G401 (cell line): ENCODE measurements at regions not wholly inside any gene's neighbourhood (a gene's known extent, or its start where the extent isn't known, plus 50 kb on each side); places are given as distances from the start of the nearest gene placed in this dataset.
"Not testable (repeated sequence)": the region's sequence is repeated elsewhere in the genome, so short reads cannot be mapped to it uniquely, and the experiment has no call there.

ENCODE experiments used
- DNase-seq: peaks from one replicate; pipeline ENCODE4 v3.0.0-alpha.2; 2015; ENCODE audit warnings: low spot score
- in situ Hi-C: cut with HindIII; loops from 2 replicates; pipeline ENCODE4 v1.10.0; 2016; ENCODE audit warnings: low sequenced_read_pairs, mixed read lengths

DNA sequence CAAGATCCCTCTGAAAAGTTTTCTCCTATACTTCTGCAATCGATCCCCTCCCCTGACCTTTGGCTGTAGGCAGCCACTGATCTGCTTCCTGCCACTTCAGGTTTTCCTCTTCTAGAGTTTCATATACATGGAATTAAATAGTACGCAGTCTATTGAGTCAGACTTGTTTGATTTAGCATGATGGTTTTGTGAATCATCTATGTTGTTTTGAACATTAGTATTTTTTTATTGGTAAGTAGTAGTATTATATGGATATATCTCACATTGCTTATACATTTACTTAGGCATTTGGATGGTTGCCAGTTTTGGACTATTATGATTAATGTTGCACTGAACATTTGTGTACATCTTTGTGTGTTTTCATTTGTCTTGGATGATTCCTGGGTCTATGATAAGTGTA, 518.0 kb downstream of the CD109 start:
- in situ Hi-C loops, result no loop called here
- DNase-seq, result no peak

- no peak for DNase-seq
- in situ Hi-C loops, result no loop called here
These were observed 512.2 kb downstream of the CD109 start for GRCh38 chr6:74208239-74208638.

GRCh38 chr6:74199215-74199915, 503.4 kb downstream of the CD109 start:
- in situ Hi-C loops, result no loop called here
- DNase-seq, result no peak

DNA sequence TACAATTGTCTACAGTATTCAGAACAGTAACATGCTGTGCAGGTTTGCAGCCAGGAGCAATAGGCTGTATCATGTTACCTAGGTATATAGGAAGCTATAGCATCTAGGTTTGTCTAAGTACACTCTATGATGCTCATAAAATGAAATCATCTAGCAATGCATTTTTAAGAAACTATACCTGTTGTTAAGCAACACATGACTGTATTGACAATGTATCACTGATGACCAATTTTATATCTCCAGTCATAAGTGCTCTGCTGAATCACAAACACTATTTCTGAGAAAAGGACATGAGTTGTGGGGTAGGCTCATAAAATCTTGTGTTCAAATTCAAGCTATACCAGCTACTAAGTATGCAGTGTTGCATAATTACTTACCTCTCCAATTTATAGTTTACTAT, 501.3 kb downstream of the CD109 start:
- in situ Hi-C loops, result no loop called here
- no peak for DNase-seq

GRCh38 chr6:74187811-74188210, 491.8 kb downstream of the CD109 start:
- DNase-seq, result no peak
- in situ Hi-C loops, result no loop called here

DNA sequence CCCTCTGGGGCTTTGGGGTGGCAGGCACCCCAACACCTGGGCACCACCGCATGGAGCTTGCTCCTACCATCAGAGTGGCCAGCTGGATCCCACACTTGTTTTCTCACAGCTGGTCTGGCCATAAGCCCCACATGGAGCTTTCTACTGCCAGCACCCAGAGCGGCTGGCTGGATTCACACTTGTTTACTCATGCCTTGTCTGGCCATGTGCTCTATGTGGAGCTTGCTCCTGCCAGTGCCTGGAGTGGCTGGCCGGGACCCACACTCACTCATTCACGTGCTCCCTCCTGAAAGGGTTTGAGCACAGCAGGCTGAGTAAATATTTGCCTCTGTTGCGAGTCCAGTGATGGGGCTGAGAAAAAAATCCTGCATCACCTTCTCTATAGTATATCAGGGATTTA, 487.0 kb downstream of the CD109 start:
- in situ Hi-C loops, result no loop called here

DNA sequence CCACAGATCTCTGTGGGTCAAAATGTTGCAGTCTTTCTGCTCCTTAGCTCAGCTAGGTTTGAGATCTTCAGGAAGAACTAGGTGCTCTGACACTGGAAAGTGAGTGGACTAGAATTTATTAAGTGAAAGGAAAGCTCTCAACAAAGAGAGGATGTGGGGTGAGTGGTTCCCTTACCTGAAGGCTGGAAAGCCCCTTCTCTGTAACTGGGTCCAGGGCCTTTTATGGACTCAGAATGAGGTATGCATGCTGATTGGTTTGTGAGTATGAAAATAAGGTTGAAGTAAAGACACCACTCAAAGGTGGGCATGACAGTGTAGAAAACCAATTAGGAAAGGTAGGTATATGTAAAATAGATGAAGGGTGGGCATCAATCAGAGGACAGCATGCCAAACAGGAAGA, 485.5 kb downstream of the CD109 start:
- DNase-seq, result no peak
- in situ Hi-C loops, result no loop called here

More for the DNA sequence above, 487.0 kb downstream of the CD109 start:
- DNase-seq, result no peak

DNA sequence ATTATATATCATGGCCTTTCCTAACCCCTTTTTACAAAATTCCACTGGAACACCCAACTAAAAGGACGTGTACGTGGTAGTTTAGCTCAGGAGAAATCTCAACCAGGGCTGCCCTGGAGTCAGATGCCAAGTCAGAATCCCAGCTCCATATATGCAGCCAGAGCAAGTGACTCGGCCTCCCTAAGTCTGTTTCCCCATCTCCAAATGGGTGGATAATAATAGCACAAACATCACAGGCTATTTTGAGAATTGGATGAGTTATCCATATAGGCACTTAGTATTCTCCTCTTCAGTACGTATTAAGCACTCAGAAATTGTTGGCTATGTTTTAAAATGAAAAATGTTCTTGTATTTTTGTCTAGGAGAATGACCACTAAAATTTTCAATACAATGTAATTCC, 481.5 kb downstream of the CD109 start:
- in situ Hi-C loops, result no loop called here
- DNase-seq, result no peak

DNA sequence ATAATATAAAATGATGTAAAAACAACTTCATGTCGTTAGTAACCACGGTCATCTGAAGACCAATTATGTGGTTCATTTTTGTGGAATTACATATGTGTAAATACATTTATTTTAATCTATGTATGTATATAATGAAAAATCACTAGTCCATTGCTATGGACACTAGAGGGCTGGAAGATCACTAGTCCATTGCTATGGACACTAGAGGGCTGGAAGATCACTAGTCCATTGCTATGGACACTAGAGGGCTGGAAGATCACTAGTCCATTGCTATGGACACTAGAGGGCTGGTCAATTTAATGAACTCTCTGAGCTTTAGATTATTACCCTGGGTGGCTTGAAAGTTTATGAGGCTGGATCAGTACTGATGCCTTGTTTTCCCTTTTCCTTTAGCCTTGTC, 474.5 kb downstream of the CD109 start:
- DNase-seq, result not testable (repeated sequence)

GRCh38 chr6:74170118-74170517, 474.1 kb downstream of the CD109 start:
- no peak for DNase-seq
- in situ Hi-C loops, result no loop called here

More for the DNA sequence above, 474.5 kb downstream of the CD109 start:
- in situ Hi-C loops, result not testable (repeated sequence)

- in situ Hi-C loops, result no loop called here
- DNase-seq, result no peak
These were observed 472.0 kb downstream of the CD109 start for GRCh38 chr6:74167976-74168375.

GRCh38 chr6:74167511-74167910, 471.5 kb downstream of the CD109 start:
- in situ Hi-C loops, result no loop called here

DNA sequence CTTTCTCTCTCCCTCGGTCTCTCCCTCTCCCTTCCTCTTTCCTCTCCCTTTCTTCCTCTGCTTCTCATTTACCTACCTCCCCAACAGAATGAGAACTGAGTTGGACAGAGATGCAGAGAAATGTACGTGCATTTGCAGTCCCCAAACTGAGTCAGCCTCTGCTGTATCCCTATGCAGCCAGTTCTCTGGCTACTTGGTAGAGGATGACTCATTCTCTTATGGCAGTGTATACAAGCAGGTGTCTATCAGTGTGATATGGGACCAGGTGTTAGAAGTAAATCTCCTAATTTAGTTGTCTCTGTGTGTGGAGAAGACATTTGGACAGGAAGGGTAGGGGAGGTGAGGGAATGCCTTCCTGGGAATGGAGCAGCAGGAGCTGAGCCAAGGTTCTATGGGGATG, 470.8 kb downstream of the CD109 start:
- DNase-seq, result no peak
- in situ Hi-C loops, result no loop called here

More at GRCh38 chr6:74167511-74167910, 471.5 kb downstream of the CD109 start:
- no peak for DNase-seq

- in situ Hi-C loops, result no loop called here
- no peak for DNase-seq
These were observed 465.4 kb downstream of the CD109 start for GRCh38 chr6:74161380-74161779.

DNA sequence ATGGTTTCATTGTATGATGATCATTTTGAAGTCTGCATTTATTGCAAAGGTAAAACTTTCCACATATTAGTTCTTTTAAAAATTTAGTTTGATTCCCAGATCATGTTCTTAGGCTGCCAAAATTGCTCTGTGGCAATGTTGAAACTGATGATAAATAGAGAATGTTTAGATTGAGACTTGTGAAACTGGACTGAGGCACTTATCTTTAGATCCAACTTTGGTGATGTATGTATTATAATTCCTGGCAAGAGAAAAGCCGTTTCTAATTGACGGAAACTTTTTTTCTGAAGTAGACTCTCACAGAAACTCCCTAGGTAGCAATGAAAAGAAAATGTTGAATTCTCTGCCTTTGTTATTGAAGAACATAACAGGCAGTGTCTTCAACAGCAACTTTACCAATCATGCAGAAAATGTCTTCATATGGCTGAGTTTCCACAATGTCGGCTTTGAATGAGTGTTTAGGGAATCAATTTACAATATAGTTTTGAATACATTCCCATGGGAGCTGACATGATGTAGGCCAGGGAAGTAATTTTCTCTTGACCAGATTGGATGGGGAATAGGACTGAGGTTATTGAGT, 456.2 kb downstream of the CD109 start:
- in situ Hi-C loops, result no loop called here
- DNase-seq, result no peak

- in situ Hi-C loops, result no loop called here
- DNase-seq, result no peak
These were observed 449.9 kb downstream of the CD109 start for GRCh38 chr6:74145931-74146330.

DNA sequence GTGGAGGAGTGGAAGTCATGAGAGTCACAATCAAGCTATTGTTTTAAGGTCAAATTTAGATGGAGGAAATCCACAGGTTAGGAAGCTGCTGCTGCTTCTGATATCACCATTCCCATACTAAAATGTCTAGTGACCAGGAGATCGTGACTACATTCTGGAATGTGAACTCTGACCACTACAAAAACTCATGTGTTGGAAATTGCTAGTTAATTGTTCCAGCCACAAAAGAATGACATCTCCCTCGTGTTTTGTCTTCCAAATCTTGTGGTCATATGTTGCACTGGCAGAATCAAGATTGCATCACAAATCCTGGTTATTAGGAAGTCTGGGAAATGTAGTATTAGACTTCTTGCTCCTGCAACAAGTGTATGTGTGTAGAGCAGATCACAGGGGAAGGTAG, 441.9 kb downstream of the CD109 start:
- DNase-seq, result no peak
- in situ Hi-C loops, result no loop called here

GRCh38 chr6:74134327-74134726, 438.3 kb downstream of the CD109 start:
- DNase-seq, result no peak
- in situ Hi-C loops, result no loop called here

GRCh38 chr6:74133073-74133472, 437.1 kb downstream of the CD109 start:
- in situ Hi-C loops, result no loop called here
- DNase-seq, result no peak

- in situ Hi-C loops, result no loop called here
- DNase-seq, result no peak
These were observed 434.6 kb downstream of the CD109 start for GRCh38 chr6:74130641-74131040.

GRCh38 chr6:74128536-74128935, 432.5 kb downstream of the CD109 start:
- in situ Hi-C loops, result no loop called here
- DNase-seq, result no peak
